GM12878 (cell line): ENCODE measurements at regions not wholly inside any gene's neighbourhood (a gene's known extent, or its start where the extent isn't known, plus 50 kb on each side); places are given as distances from the start of the nearest gene placed in this dataset.

Experiments used
- ATAC-seq: fragments of 200-7000 bp; cut with Tn5 transposase; 3 replicates; pipeline ENCODE4 v1.9.1; 2020; ENCODE audit warnings: mild to moderate bottlenecking, moderate library complexity
- BruUV-seq: library from RNA; stranded (reverse); fragments of 400-500 nt; replicated peaks from 2 replicates; lab custom pipeline; 2021; lab: Mats Ljungman, UMichigan
- CTCF ChIA-PET: fragments of 300-600 bp; sonication (Branson Sonifier 250); formaldehyde crosslinking; extraction: SDS; loops from one replicate; lab custom pipeline; 2021; ENCODE audit warnings: inconsistent platforms; lab: Yijun Ruan, JAX
- POLR2A ChIA-PET: fragments of 350-600 bp; formaldehyde crosslinking; extraction: SDS; loops from one replicate; lab custom pipeline; 2021; ENCODE audit warnings: inconsistent platforms; lab: Charles Lee
- RAD21 ChIA-PET: fragments of 300-600 bp; sonication (Branson Sonifier 250); formaldehyde crosslinking; loops from one replicate; lab custom pipeline; 2023; ENCODE audit warnings: antibody characterized with exemption; ENCODE audit not compliant: unreplicated experiment; lab: Charles Lee
- SMC1A ChIA-PET: fragments of 300-600 bp; sonication (Branson Sonifier 250); formaldehyde crosslinking; loops from one replicate; lab custom pipeline; 2023; ENCODE audit not compliant: unreplicated experiment, uncharacterized antibody; lab: Charles Lee
- DNase-seq: peaks from one replicate; pipeline ENCODE4 v3.0.0-alpha.2; 2011; ENCODE audit warnings: low read depth, low spot score
- FAIRE-seq: peaks from 3 replicates; lab custom pipeline; 2011; peaks lifted over from hg19 to GRCh38; lab: Jason Lieb, UNC
- H2AFZ ChIP-seq: 2 replicates; pipeline ENCODE4 v1.6.0; 2011; ENCODE audit warnings: low read depth, low read length, control low read depth; ENCODE audit not compliant: control insufficient read depth
- H3K27ac ChIP-seq: 2 replicates; pipeline ENCODE4 v1.5.1; 2011; ENCODE audit warnings: control low read depth; ENCODE audit not compliant: control insufficient read depth, insufficient read depth
- H3K27me3 ChIP-seq, 2 experiments: replicated peaks in 1 of 2; 2 replicates each; pipeline versions ENCODE4 v1.6.0 to v1.6.1; 2011; ENCODE audit warnings: low read length in 1 of 2; ENCODE audit not compliant: control insufficient read depth in 2 of 2, insufficient read depth in 2 of 2
- H3K36me3 ChIP-seq, 2 experiments: 2 replicates each; pipeline ENCODE4 v1.5.1; 2011; ENCODE audit warnings: low read length in 1 of 2; ENCODE audit not compliant: control insufficient read depth in 2 of 2, insufficient read depth in 2 of 2
- H3K4me1 ChIP-seq: 2 replicates; pipeline ENCODE4 v1.6.1; 2011; ENCODE audit warnings: mild to moderate bottlenecking, low read length, moderate library complexity, mixed read lengths; ENCODE audit not compliant: control insufficient read depth, insufficient read depth
- H3K4me2 ChIP-seq: 2 replicates; pipeline ENCODE4 v1.6.0; 2011; ENCODE audit warnings: control low read depth; ENCODE audit not compliant: control insufficient read depth, insufficient read depth
- H3K4me3 ChIP-seq: fragments of 200-600 bp; sonication (generic); 2 replicates; pipeline ENCODE4 v1.5.1; 2016
- H3K79me2 ChIP-seq: 2 replicates; pipeline ENCODE4 v1.6.0; 2011; ENCODE audit warnings: low read length; ENCODE audit not compliant: control insufficient read depth, insufficient read depth
- H3K9ac ChIP-seq: 2 replicates; pipeline ENCODE4 v1.8.0; 2011; ENCODE audit warnings: low read length, control low read depth, mixed read lengths; ENCODE audit not compliant: control insufficient read depth, insufficient read depth
- H3K9me3 ChIP-seq: replicated peaks from 3 replicates; pipeline ENCODE4 v1.5.1; 2011; ENCODE audit warnings: mild to moderate bottlenecking, low read length; ENCODE audit not compliant: control insufficient read depth, insufficient read depth
- H4K20me1 ChIP-seq: 2 replicates; pipeline ENCODE4 v1.6.0; 2011; ENCODE audit not compliant: control insufficient read depth, insufficient read depth
- BACH1 ChIP-seq: fragments of 450-650 bp; IDR thresholded peaks from 2 replicates; pipeline ENCODE4 v1.6.1; 2017; ENCODE audit warnings: mild to moderate bottlenecking, borderline replicate concordance
- CBX3 ChIP-seq: fragments of 200-600 bp; sonication (generic); IDR thresholded peaks from 2 replicates; pipeline ENCODE4 v1.6.1; 2016; ENCODE audit warnings: low read depth, borderline replicate concordance
- EZH2 ChIP-seq: IDR thresholded peaks from 2 replicates; pipeline ENCODE4 v1.6.1; 2012; ENCODE audit warnings: low read depth, mild to moderate bottlenecking, control low read depth, inconsistent platforms, low read length, borderline replicate concordance; ENCODE audit not compliant: control insufficient read depth
- HDGF ChIP-seq: fragments of 450-650 bp; IDR thresholded peaks from 2 replicates; pipeline ENCODE4 v1.6.1; 2016; ENCODE audit warnings: antibody characterized with exemption
- NFYA ChIP-seq: IDR thresholded peaks from 2 replicates; pipeline ENCODE4 v1.6.1; 2011; ENCODE audit warnings: low read depth, mild to moderate bottlenecking, low read length, improper control_type of control experiment, borderline replicate concordance
- POLR2A ChIP-seq: IDR thresholded peaks from 2 replicates; pipeline ENCODE4 v1.6.1; 2011; ENCODE audit warnings: low read depth, mild to moderate bottlenecking, low read length
- POLR2AphosphoS2 ChIP-seq: IDR thresholded peaks from 2 replicates; pipeline ENCODE4 v1.6.1; 2011; ENCODE audit warnings: low read depth, mild to moderate bottlenecking, low read length, improper control_type of control experiment, moderate library complexity
- RBBP5 ChIP-seq: fragments of 200-600 bp; sonication (generic); conservative IDR thresholded peaks from 2 replicates; pipeline ENCODE4 v1.6.1; 2016
- ZBTB4 ChIP-seq: fragments of 450-650 bp; formaldehyde crosslinking; IDR thresholded peaks from 2 replicates; pipeline ENCODE4 v1.4.0; 2022; ENCODE audit warnings: mild to moderate bottlenecking, moderate library complexity
- ZNF217 ChIP-seq: fragments of 450-650 bp; IDR thresholded peaks from 2 replicates; pipeline ENCODE4 v1.6.1; 2017; ENCODE audit warnings: antibody characterized with exemption, mild to moderate bottlenecking
- WGBS: methylation state at CpG from one replicate; pipeline ENCODE4 v1.1.6; 2016; ENCODE audit warnings: low lambda C conversion rate; ENCODE audit not compliant: insufficient replicate concordance, insufficient coverage; ENCODE audit errors: missing lambda C conversion rate; 5-methylcytosine and 5-hydroxymethylcytosine counted together
- in situ Hi-C: fragments of 300-500 bp; cut with MboI; formaldehyde crosslinking; loops from 9 replicates; pipeline ENCODE4 v1.14.3; 2018; ENCODE audit warnings: mixed read lengths
- intact Hi-C: fragments of 100-400 bp; cut with micrococcal nuclease; formaldehyde crosslinking; loops from one replicate; pipeline ENCODE4 v1.14.2; 2022; ENCODE audit not compliant: unreplicated experiment
- TF ChIP-seq, protein P1 (sequence below): IDR thresholded peaks from 2 replicates; pipeline ENCODE4 v1.6.1; 2011; ENCODE audit warnings: borderline replicate concordance, low read depth, mild to moderate bottlenecking, moderate library complexity, mixed read lengths, low read length; ENCODE audit not compliant: insufficient read depth; ENCODE audit errors: extremely low read length
- TF ChIP-seq, protein P2 (sequence below): fragments of 450-650 bp; IDR thresholded peaks from 2 replicates; pipeline ENCODE4 v1.6.1; 2017; ENCODE audit warnings: borderline replicate concordance
- TF ChIP-seq, protein P3 (sequence below): fragments of 450-650 bp; IDR thresholded peaks from 2 replicates; pipeline ENCODE4 v1.6.1; 2017; ENCODE audit warnings: mild to moderate bottlenecking

DNA sequence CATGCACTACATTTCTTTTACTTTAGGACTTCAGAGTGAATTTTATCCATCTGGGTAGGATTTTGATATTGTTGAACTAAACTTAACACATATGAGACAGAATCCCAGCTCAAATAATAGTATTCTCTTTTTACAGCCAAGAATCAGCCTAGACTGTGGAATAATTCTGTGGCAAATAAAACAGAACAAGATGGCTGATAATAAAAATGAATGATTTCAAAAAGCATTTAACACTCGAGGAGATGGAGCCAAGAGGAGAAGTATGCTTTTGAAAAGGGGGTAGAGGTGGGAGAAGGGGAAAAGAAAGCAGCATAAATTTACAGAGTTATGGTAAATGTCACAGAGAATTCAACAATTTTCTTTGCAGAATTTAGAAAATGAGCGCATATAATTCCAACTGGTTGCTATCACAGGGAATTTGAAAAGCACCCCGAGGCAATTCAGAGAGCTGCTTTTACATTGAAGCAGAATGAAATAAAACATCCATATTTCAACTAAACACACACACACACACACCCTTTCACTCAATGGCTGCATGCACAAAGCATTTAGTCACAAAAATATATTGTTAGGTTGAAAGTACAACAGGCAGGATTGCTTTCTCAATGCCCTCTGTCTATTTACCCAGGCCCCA lies 60.2 kb upstream of the DMAC1 start:
- intact Hi-C loops (no loop called here), in situ Hi-C loops (no loop called here)
- POLR2A ChIA-PET = no interaction called here
- no peaks in the 10 kb centered on the region for H3K36me3 ChIP-seq
- no TSS peak for BruUV-seq
- SMC1A ChIA-PET = no interaction called here
- H3K9me3 ChIP-seq = no peaks in the 10 kb centered on the region
- no peak overlapping the region for H3K27ac ChIP-seq
- no peak overlapping the region for H3K9ac ChIP-seq
- CTCF ChIA-PET = no interaction called here
- WGBS = 10% methylated on average over 3 of the region's 3 CpGs
- no peaks in the 10 kb centered on the region for H4K20me1 ChIP-seq
- DNase-seq (no peak), FAIRE-seq (no peak), ATAC-seq (no peak)
- no peaks in the 10 kb centered on the region for H3K4me1 ChIP-seq
- H3K4me3 ChIP-seq = no peak overlapping the region
- H3K4me2 ChIP-seq = no peak overlapping the region
- no peaks in the 10 kb centered on the region for H3K27me3 ChIP-seq
- H3K79me2 ChIP-seq = no peaks in the 10 kb centered on the region
- H2AFZ ChIP-seq = no peak overlapping the region
- RAD21 ChIA-PET = no interaction called here
- TF ChIP-seq POLR2A = no peak
- no peak for TF ChIP-seq ZBTB4 (CRISPR knock-in tag)
- TF ChIP-seq HDGF = no peak
- TF ChIP-seq, protein P1, sequence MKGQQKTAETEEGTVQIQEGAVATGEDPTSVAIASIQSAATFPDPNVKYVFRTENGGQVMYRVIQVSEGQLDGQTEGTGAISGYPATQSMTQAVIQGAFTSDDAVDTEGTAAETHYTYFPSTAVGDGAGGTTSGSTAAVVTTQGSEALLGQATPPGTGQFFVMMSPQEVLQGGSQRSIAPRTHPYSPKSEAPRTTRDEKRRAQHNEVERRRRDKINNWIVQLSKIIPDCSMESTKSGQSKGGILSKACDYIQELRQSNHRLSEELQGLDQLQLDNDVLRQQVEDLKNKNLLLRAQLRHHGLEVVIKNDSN = no peak
- TF ChIP-seq, protein P2, sequence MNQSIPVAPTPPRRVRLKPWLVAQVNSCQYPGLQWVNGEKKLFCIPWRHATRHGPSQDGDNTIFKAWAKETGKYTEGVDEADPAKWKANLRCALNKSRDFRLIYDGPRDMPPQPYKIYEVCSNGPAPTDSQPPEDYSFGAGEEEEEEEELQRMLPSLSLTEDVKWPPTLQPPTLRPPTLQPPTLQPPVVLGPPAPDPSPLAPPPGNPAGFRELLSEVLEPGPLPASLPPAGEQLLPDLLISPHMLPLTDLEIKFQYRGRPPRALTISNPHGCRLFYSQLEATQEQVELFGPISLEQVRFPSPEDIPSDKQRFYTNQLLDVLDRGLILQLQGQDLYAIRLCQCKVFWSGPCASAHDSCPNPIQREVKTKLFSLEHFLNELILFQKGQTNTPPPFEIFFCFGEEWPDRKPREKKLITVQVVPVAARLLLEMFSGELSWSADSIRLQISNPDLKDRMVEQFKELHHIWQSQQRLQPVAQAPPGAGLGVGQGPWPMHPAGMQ = no peak
- no peak for TF ChIP-seq RBBP5
- TF ChIP-seq EZH2 = no peak
- TF ChIP-seq, protein P3, sequence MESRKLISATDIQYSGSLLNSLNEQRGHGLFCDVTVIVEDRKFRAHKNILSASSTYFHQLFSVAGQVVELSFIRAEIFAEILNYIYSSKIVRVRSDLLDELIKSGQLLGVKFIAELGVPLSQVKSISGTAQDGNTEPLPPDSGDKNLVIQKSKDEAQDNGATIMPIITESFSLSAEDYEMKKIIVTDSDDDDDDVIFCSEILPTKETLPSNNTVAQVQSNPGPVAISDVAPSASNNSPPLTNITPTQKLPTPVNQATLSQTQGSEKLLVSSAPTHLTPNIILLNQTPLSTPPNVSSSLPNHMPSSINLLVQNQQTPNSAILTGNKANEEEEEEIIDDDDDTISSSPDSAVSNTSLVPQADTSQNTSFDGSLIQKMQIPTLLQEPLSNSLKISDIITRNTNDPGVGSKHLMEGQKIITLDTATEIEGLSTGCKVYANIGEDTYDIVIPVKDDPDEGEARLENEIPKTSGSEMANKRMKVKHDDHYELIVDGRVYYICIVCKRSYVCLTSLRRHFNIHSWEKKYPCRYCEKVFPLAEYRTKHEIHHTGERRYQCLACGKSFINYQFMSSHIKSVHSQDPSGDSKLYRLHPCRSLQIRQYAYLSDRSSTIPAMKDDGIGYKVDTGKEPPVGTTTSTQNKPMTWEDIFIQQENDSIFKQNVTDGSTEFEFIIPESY = no peak
- TF ChIP-seq ZNF217 = no peak
- TF ChIP-seq CBX3 = no peak
- no peak for TF ChIP-seq NFYA
- no peak for TF ChIP-seq BACH1
- no peak for TF ChIP-seq POLR2AphosphoS2
